ENCODE measurements at regions not wholly inside any gene's neighbourhood (a gene's known extent, or its start where the extent isn't known, plus 50 kb on each side); places are given as distances from the start of the nearest gene placed in this dataset.

- H2AFZ ChIP-seq: no peak overlapping the region
- ChIA-PET POLR2A (ENCODE audit: unreplicated experiment) (no interaction called here), CTCF (no interaction called here)
- no peak overlapping the region for H3K27ac ChIP-seq
- DNase-seq: no peak
- no peaks in the 10 kb centered on the region for H3F3A ChIP-seq (ENCODE audit: insufficient read depth, low read depth)
- no peak overlapping the region for H3K4me3 ChIP-seq
- H3K4me2 ChIP-seq: no peak overlapping the region
- BruUV-seq (replicated peaks): no TSS peak
- H3K27me3 ChIP-seq (ENCODE audit: insufficient read depth, low read depth): peaks cover 34% of the 10 kb centered on the region
- no peaks in the 10 kb centered on the region for H3K9me2 ChIP-seq (ENCODE audit: insufficient read depth)
- H3K4me1 ChIP-seq (replicated peaks; ENCODE audit: insufficient read depth): no peaks in the 10 kb centered on the region
- no peaks in the 10 kb centered on the region for H4K20me1 ChIP-seq (ENCODE audit: insufficient read depth)
- no peaks in the 10 kb centered on the region for H3K36me3 ChIP-seq (ENCODE audit: low read depth)
- H3K79me2 ChIP-seq (ENCODE audit: low read depth): no peaks in the 10 kb centered on the region
- TF ChIP-seq CTCF (conservative IDR thresholded peaks at IDR 0.05): no peak
- no peak for TF ChIP-seq EZH2 (IDR thresholded peaks at IDR 0.05; ENCODE audit: low read depth)
- intact Hi-C loops (cut with micrococcal nuclease; ENCODE audit: unreplicated experiment): no loop called here
- H3K9me3 ChIP-seq (ENCODE audit: insufficient read depth, low read depth): no peaks in the 10 kb centered on the region
Measured at GRCh38 chr3:127369356-127369935, 81.6 kb upstream of the PRR20G start.

GRCh38 chr3:127368186-127369032 lies 80.6 kb upstream of the PRR20G start:
- Histone ChIP-seq H3K4me3 (no peak overlapping the region), H3K4me2 (no peak overlapping the region), H3K4me1 (replicated peaks; ENCODE audit: insufficient read depth) (no peaks in the 10 kb centered on the region), H3K27me3 (ENCODE audit: insufficient read depth, low read depth) (peaks cover 43% of the 10 kb centered on the region), H3K9me2 (ENCODE audit: insufficient read depth) (no peaks in the 10 kb centered on the region), H3F3A (ENCODE audit: insufficient read depth, low read depth) (no peaks in the 10 kb centered on the region), H2AFZ (no peak overlapping the region), H3K36me3 (ENCODE audit: low read depth) (no peaks in the 10 kb centered on the region), H3K79me2 (ENCODE audit: low read depth) (no peaks in the 10 kb centered on the region), H4K20me1 (ENCODE audit: insufficient read depth) (no peaks in the 10 kb centered on the region), H3K9me3 (ENCODE audit: insufficient read depth, low read depth) (no peaks in the 10 kb centered on the region), H3K27ac (no peak overlapping the region)
- no TSS peak for BruUV-seq (replicated peaks)
- intact Hi-C loops (cut with micrococcal nuclease; ENCODE audit: unreplicated experiment): no loop called here
- TF ChIP-seq CTCF (conservative IDR thresholded peaks at IDR 0.05) (no peak), EZH2 (IDR thresholded peaks at IDR 0.05; ENCODE audit: low read depth) (no peak)
- POLR2A ChIA-PET (ENCODE audit: unreplicated experiment): no interaction called here
- no peak for DNase-seq
- CTCF ChIA-PET: no interaction called here

- DNase-seq: no peak
- CTCF ChIA-PET: no interaction called here
- H3F3A ChIP-seq (ENCODE audit: insufficient read depth, low read depth): no peaks in the 10 kb centered on the region
- H3K4me3 ChIP-seq: no peak overlapping the region
- no peaks in the 10 kb centered on the region for H3K4me1 ChIP-seq (replicated peaks; ENCODE audit: insufficient read depth)
- H3K9me2 ChIP-seq (ENCODE audit: insufficient read depth): no peaks in the 10 kb centered on the region
- H3K9me3 ChIP-seq (ENCODE audit: insufficient read depth, low read depth): no peaks in the 10 kb centered on the region
- H3K79me2 ChIP-seq (ENCODE audit: low read depth): no peaks in the 10 kb centered on the region
- intact Hi-C loops (cut with micrococcal nuclease; ENCODE audit: unreplicated experiment): no loop called here
- no peak for TF ChIP-seq EZH2 (IDR thresholded peaks at IDR 0.05; ENCODE audit: low read depth)
- TF ChIP-seq CTCF (conservative IDR thresholded peaks at IDR 0.05): no peak
- H3K4me2 ChIP-seq: no peak overlapping the region
- no peaks in the 10 kb centered on the region for H4K20me1 ChIP-seq (ENCODE audit: insufficient read depth)
- POLR2A ChIA-PET (ENCODE audit: unreplicated experiment): no interaction called here
- H2AFZ ChIP-seq: no peak overlapping the region
- no peak overlapping the region for H3K27ac ChIP-seq
- BruUV-seq (replicated peaks): no TSS peak
- peaks cover 50% of the 10 kb centered on the region for H3K27me3 ChIP-seq (ENCODE audit: insufficient read depth, low read depth)
- no peaks in the 10 kb centered on the region for H3K36me3 ChIP-seq (ENCODE audit: low read depth)
Measured at GRCh38 chr3:127367593-127367992, 79.7 kb upstream of the PRR20G start.
